Adrenal gland (tissue), 9 donors: ENCODE measurements at regions not wholly inside any gene's neighbourhood (a gene's known extent, or its start where the extent isn't known, plus 50 kb on each side); places are given as distances from the start of the nearest gene placed in this dataset.

Source experiments
- DNase-seq, 7 donors: peaks; one replicate each; pipeline ENCODE4 v3.0.0-alpha.2; 2019 to 2020
- H3K27ac ChIP-seq, 5 donors: fragments of 200-600 bp; sonication (generic) in 4 of 5; 1 replicate in 3 of 5; 2 replicates in 2 of 5; pipeline versions ENCODE4 v1.5.1 to v1.8.0; 2016 to 2020; ENCODE audit warnings: mild to moderate bottlenecking in 1 of 5
- H3K27me3 ChIP-seq: fragments of 200-600 bp; 2 replicates; pipeline ENCODE4 v1.8.0; 2021
- H3K36me3 ChIP-seq, 2 donors: fragments of 200-600 bp; replicated peaks in 1 of 2; 1 replicate in 1 of 2; 2 replicates in 1 of 2; pipeline versions ENCODE4 v1.5.1 to v1.8.0; 2018 to 2022
- H3K4me1 ChIP-seq, 2 donors: fragments of 200-600 bp; replicated peaks in 1 of 2; 1 replicate in 1 of 2; 2 replicates in 1 of 2; pipeline versions ENCODE4 v1.5.1 to v1.8.0; 2018 to 2021
- H3K4me3 ChIP-seq, 4 donors: fragments of 200-600 bp; sonication (generic) in 3 of 4; one replicate each; pipeline ENCODE4 v1.5.1; 2016 to 2018
- H3K9me3 ChIP-seq, 3 donors: fragments of 200-600 bp; sonication (generic) in 1 of 3; replicated peaks in 1 of 3; 1 replicate in 2 of 3; 2 replicates in 1 of 3; pipeline versions ENCODE4 v1.5.1 to v1.8.0; 2016 to 2021
- POLR2A ChIP-seq, 2 donors: fragments of 450-650 bp; IDR thresholded peaks; one replicate each; pipeline ENCODE4 v1.6.1; 2017; ENCODE audit warnings: antibody characterized with exemption in 2 of 2, mild to moderate bottlenecking in 2 of 2, moderate library complexity in 1 of 2
- WGBS, 4 donors: extraction: QIAGEN DNeasy Blood & Tissue Kit in 2 of 4; methylation state at CpG; one replicate each; pipeline versions ENCODE4 v1.1.5 to v1.1.7; 2013 to 2017; 5-methylcytosine and 5-hydroxymethylcytosine counted together
- intact Hi-C, 2 donors: fragments of 100-400 bp; cut with DNase I; formaldehyde crosslinking; loops; one replicate each; pipeline versions ENCODE4 v1.14.1 to v1.15.0; 2022 to 2023
- TF ChIP-seq, protein P1 (sequence below), 6 experiments: fragments of 450-650 bp in 4 of 6; fragments of 200-600 bp in 2 of 6; sonication (generic) in 1 of 6; IDR thresholded peaks; 1 replicate in 5 of 6; 2 replicates in 1 of 6; pipeline versions ENCODE4 v1.5.1 to v1.8.0; 2016 to 2021; ENCODE audit warnings: antibody characterized with exemption in 6 of 6, mild to moderate bottlenecking in 2 of 6, moderate library complexity in 1 of 6
- donor health status: healthy with polysubstance abuse.
- donor health status: Bipolar disorder and iron deficiency.
- donor health status: DM: yes; HTN: yes; CAD: no.
- donor health status: DM: no; HTN: no; CAD: no.
- donor health status: DM: no; HTN: no; CAD: no.

DNA sequence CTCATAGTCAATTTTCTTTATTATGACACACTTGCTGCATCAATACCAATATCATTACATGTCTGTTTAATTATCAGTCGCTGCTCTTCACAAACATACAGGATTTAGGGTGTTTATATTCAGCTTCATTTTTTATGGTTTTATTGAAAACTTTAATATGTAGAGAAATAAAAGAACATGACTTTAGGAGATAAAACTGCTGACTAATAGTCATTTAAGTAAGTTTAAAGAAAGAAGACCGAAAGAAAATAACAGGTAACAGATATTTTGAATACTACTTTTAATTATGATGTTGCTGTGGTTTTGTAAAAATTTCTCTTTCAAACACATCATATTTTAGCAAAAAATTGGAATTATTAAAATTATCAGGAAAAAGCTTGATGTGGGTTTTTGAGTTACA lies 685.1 kb upstream of the BRINP3 start:
- 46 to 87% (median 66%) methylated on average over 2 of the region's 2 CpGs for WGBS, 4 donors
- Histone ChIP-seq H3K27ac (no peak overlapping the region), H3K4me3 (no peak overlapping the region), H3K27me3 (no peaks in the 10 kb centered on the region), H3K4me1 (no peaks in the 10 kb centered on the region), H3K9me3 (no peaks in the 10 kb centered on the region), H3K36me3 (no peaks in the 10 kb centered on the region)
- intact Hi-C loops: no loop called here
- DNase-seq: no peak
- TF ChIP-seq, protein P1, sequence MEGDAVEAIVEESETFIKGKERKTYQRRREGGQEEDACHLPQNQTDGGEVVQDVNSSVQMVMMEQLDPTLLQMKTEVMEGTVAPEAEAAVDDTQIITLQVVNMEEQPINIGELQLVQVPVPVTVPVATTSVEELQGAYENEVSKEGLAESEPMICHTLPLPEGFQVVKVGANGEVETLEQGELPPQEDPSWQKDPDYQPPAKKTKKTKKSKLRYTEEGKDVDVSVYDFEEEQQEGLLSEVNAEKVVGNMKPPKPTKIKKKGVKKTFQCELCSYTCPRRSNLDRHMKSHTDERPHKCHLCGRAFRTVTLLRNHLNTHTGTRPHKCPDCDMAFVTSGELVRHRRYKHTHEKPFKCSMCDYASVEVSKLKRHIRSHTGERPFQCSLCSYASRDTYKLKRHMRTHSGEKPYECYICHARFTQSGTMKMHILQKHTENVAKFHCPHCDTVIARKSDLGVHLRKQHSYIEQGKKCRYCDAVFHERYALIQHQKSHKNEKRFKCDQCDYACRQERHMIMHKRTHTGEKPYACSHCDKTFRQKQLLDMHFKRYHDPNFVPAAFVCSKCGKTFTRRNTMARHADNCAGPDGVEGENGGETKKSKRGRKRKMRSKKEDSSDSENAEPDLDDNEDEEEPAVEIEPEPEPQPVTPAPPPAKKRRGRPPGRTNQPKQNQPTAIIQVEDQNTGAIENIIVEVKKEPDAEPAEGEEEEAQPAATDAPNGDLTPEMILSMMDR (IDR thresholded peaks at IDR 0.05): no peak
- no peak for TF ChIP-seq POLR2A (IDR thresholded peaks at IDR 0.05)

GRCh38 chr1:191163621-191164020 lies 686.0 kb upstream of the BRINP3 start:
- Histone ChIP-seq H3K36me3 (no peaks in the 10 kb centered on the region), H3K27ac (no peak overlapping the region), H3K4me1 (no peaks in the 10 kb centered on the region), H3K4me3 (no peak overlapping the region), H3K9me3 (no peaks in the 10 kb centered on the region), H3K27me3 (no peaks in the 10 kb centered on the region)
- DNase-seq: no peak
- TF ChIP-seq, protein P1 (IDR thresholded peaks at IDR 0.05): no peak
- intact Hi-C loops: no loop called here

GRCh38 chr1:191174298-191174697 lies 696.6 kb upstream of the BRINP3 start:
- 16 to 32% (median 24%) methylated on average over 1 of the region's 1 CpG for WGBS, 4 donors
- intact Hi-C loops: no loop called here
- Histone ChIP-seq H3K27ac (no peak overlapping the region), H3K27me3 (no peaks in the 10 kb centered on the region), H3K36me3 (no peaks in the 10 kb centered on the region), H3K4me3 (no peak overlapping the region), H3K9me3 (no peaks in the 10 kb centered on the region), H3K4me1 (no peaks in the 10 kb centered on the region)
- no peak for TF ChIP-seq POLR2A (IDR thresholded peaks at IDR 0.05)
- TF ChIP-seq, protein P1 (IDR thresholded peaks at IDR 0.05): no peak
- no peak for DNase-seq

- 72 to 82% (median 76%) methylated on average over 1 of the region's 1 CpG for WGBS, 4 donors
- Histone ChIP-seq H3K36me3 (no peaks in the 10 kb centered on the region), H3K27ac (no peak overlapping the region), H3K4me3 (no peak overlapping the region), H3K9me3 (no peaks in the 10 kb centered on the region), H3K27me3 (no peaks in the 10 kb centered on the region), H3K4me1 (no peaks in the 10 kb centered on the region)
- intact Hi-C loops: no loop called here
- no peak for DNase-seq
- TF ChIP-seq, protein P1 (IDR thresholded peaks at IDR 0.05): no peak
- no peak for TF ChIP-seq POLR2A (IDR thresholded peaks at IDR 0.05)
These were observed 698.5 kb upstream of the BRINP3 start for GRCh38 chr1:191176131-191176530.
